GM21381 (cell line): ENCODE measurements at regions not wholly inside any gene's neighbourhood (a gene's known extent, or its start where the extent isn't known, plus 50 kb on each side); places are given as distances from the start of the nearest gene placed in this dataset.

Experiments
- ATAC-seq: cut with Tn5 transposase; IDR thresholded peaks from one replicate; pipeline ENCODE4 v1.9.1; 2021; ENCODE audit warnings: mild to moderate bottlenecking, moderate library complexity; ENCODE audit not compliant: unreplicated experiment

- no peak for ATAC-seq
Measured at GRCh38 chr7:97466071-97466470, 265.8 kb upstream of the TAC1 start.

GRCh38 chr7:97466999-97467740, 264.7 kb upstream of the TAC1 start:
- ATAC-seq: no peak

- ATAC-seq: no peak
Measured at GRCh38 chr7:97468493-97468892, 263.4 kb upstream of the TAC1 start.

- ATAC-seq: no peak
Measured at GRCh38 chr7:97470726-97471125, 261.2 kb upstream of the TAC1 start.

GRCh38 chr7:97471491-97471890, 260.4 kb upstream of the TAC1 start:
- ATAC-seq: no peak

- no peak for ATAC-seq
Measured at GRCh38 chr7:97479740-97480290, 252.1 kb upstream of the TAC1 start.

- ATAC-seq: no peak
Measured at GRCh38 chr7:97480772-97481390, 251.0 kb upstream of the TAC1 start.

- no peak for ATAC-seq
Measured at GRCh38 chr7:97495487-97495886, 236.4 kb upstream of the TAC1 start.

- no peak for ATAC-seq
Measured at GRCh38 chr7:97499204-97499603, 232.7 kb upstream of the TAC1 start.

- ATAC-seq: no peak
Measured at GRCh38 chr7:97503367-97504094, 228.4 kb upstream of the TAC1 start.

- no peak for ATAC-seq
Measured at GRCh38 chr7:97506728-97507127, 225.2 kb upstream of the TAC1 start.

- no peak for ATAC-seq
Measured at GRCh38 chr7:97512441-97513207, 219.3 kb upstream of the TAC1 start.

- ATAC-seq: no peak
Measured at GRCh38 chr7:97513326-97513725, 218.6 kb upstream of the TAC1 start.

- no peak for ATAC-seq
Measured at GRCh38 chr7:97541188-97541587, 190.7 kb upstream of the TAC1 start.

- ATAC-seq: no peak
Measured at GRCh38 chr7:97555857-97556421, 175.9 kb upstream of the TAC1 start.

- no peak for ATAC-seq
Measured at GRCh38 chr7:97565665-97566064, 166.2 kb upstream of the TAC1 start.

- no peak for ATAC-seq
Measured at GRCh38 chr7:97573065-97573464, 158.8 kb upstream of the TAC1 start.

GRCh38 chr7:97576043-97576442, 155.8 kb upstream of the TAC1 start:
- no peak for ATAC-seq

GRCh38 chr7:97578225-97578624, 153.7 kb upstream of the TAC1 start:
- ATAC-seq: no peak

GRCh38 chr7:97580205-97580604, 151.7 kb upstream of the TAC1 start:
- no peak for ATAC-seq

- ATAC-seq: no peak
Measured at GRCh38 chr7:97595439-97595838, 136.4 kb upstream of the TAC1 start.
